Aorta (tissue), 5 donors: ENCODE measurements at regions not wholly inside any gene's neighbourhood (a gene's known extent, or its start where the extent isn't known, plus 50 kb on each side); places are given as distances from the start of the nearest gene placed in this dataset.
A peak's percentile ranks its signal among the peaks of the same experiment; 100 is the strongest.

Experiments
- ATAC-seq: fragments of 200-7000 bp; cut with Tn5 transposase; one replicate; pipeline ENCODE4 v1.9.1; 2022; ENCODE audit warnings: moderate library complexity; ENCODE audit not compliant: low FRiP score
- DNase-seq, 2 donors: peaks; one replicate each; pipeline ENCODE4 v3.0.0-alpha.2; 2020
- H3K27ac ChIP-seq, 2 donors: one replicate each; pipeline ENCODE4 v1.5.1; 2013; ENCODE audit warnings: low read length in 2 of 2, mild to moderate bottlenecking in 2 of 2, moderate library complexity in 2 of 2, control low read depth in 1 of 2, inconsistent platforms in 1 of 2, low read depth in 1 of 2
- H3K27me3 ChIP-seq, 2 donors: one replicate each; pipeline ENCODE4 v1.6.1; 2013; ENCODE audit warnings: control low read depth in 1 of 2, low read length in 1 of 2, mild to moderate bottlenecking in 1 of 2, moderate library complexity in 1 of 2; ENCODE audit not compliant: insufficient read depth in 2 of 2, control insufficient read depth in 1 of 2
- H3K36me3 ChIP-seq, 2 donors: one replicate each; pipeline ENCODE4 v1.6.1; 2013; ENCODE audit warnings: control low read depth in 1 of 2, low read length in 1 of 2, mild to moderate bottlenecking in 1 of 2; ENCODE audit not compliant: insufficient read depth in 2 of 2, control insufficient read depth in 1 of 2
- H3K4me1 ChIP-seq, 2 donors: one replicate each; pipeline ENCODE4 v1.6.1; 2013; ENCODE audit warnings: low read length in 2 of 2, control low read depth in 1 of 2, mild to moderate bottlenecking in 1 of 2, moderate library complexity in 1 of 2; ENCODE audit not compliant: insufficient read depth in 2 of 2, control insufficient read depth in 1 of 2
- H3K4me3 ChIP-seq, 2 donors: one replicate each; pipeline ENCODE4 v1.5.1; 2013; ENCODE audit warnings: low read length in 2 of 2, control low read depth in 1 of 2, mild to moderate bottlenecking in 1 of 2
- H3K9me3 ChIP-seq: one replicate; pipeline ENCODE4 v1.6.1; 2013; ENCODE audit warnings: mild to moderate bottlenecking, low read length; ENCODE audit not compliant: control insufficient read depth
- WGBS, 2 donors: extraction: QIAGEN DNeasy Blood & Tissue Kit; methylation state at CpG; one replicate each; pipeline ENCODE4 v1.1.7; 2013; 5-methylcytosine and 5-hydroxymethylcytosine counted together
- intact Hi-C, 2 donors: fragments of 100-400 bp; cut with DNase I; formaldehyde crosslinking; loops; one replicate each; pipeline versions ENCODE4 v1.14.2 to v1.15.0; 2022
- donor health status: healthy with polysubstance abuse.
- donor health status: Bipolar disorder and iron deficiency.
- donor health status: DM: no; HTN: no; CAD: no.
- donor health status: DM: no; HTN: no; CAD: no.
- donor health status: DM: yes; HTN: yes; CAD: no.

- Histone ChIP-seq H3K27ac (no peak overlapping the region), H3K36me3 (no peaks in the 10 kb centered on the region), H3K27me3 (no peaks in the 10 kb centered on the region), H3K4me1 (no peaks in the 10 kb centered on the region), H3K9me3 (peaks cover 2% of the 10 kb centered on the region), H3K4me3 (no peak overlapping the region)
- 7 to 12% methylated on average over 5 of the region's 5 CpGs for WGBS, 2 donors
- intact Hi-C loops, result no loop called here
- ATAC-seq (no peak), DNase-seq (peak in 1 of 2 donors; percentile 23)
These were observed 201.5 kb upstream of the C1orf174 start for GRCh38 chr1:4101459-4102161.

DNA sequence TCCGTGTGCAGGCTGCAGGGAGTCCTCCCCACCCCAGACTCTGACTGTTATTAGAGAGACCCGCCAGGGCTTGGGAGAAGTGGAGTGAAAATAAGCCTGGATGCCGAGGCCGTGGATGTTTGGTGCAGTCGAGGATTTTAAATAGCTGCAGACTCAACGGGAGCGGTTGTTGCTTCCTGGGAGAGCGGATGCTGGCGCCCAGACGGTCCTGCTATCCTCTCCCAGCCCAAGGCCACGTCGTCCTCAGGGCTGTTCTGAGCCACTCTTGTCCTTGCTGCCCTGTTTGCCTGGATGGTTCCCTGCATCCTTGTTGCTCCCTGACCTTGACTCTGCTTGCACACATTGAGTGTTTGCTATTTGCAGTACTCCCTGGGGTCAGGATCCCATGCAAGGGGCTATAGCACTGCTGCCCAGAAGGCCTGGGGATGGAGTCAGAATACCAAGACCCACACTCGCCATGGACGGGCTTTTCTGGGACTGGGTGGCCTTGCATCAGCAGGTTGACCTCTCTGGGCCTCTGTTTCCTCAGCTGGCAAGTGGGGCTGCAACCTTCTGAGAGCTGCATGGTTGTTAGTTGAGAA, 205.3 kb upstream of the C1orf174 start:
- no peak for ATAC-seq
- H3K9me3 ChIP-seq, result no peaks in the 10 kb centered on the region
- H3K4me3 ChIP-seq, result no peak overlapping the region
- H3K27me3 ChIP-seq, result no peaks in the 10 kb centered on the region
- 71 to 74% methylated on average over 14 of the region's 14 CpGs for WGBS, 2 donors
- intact Hi-C loops, result no loop called here
- no peaks in the 10 kb centered on the region for H3K36me3 ChIP-seq
- peak in 1 of 2 donors; percentile 51 for DNase-seq
- H3K27ac ChIP-seq, result no peak overlapping the region
- no peaks in the 10 kb centered on the region for H3K4me1 ChIP-seq

DNA sequence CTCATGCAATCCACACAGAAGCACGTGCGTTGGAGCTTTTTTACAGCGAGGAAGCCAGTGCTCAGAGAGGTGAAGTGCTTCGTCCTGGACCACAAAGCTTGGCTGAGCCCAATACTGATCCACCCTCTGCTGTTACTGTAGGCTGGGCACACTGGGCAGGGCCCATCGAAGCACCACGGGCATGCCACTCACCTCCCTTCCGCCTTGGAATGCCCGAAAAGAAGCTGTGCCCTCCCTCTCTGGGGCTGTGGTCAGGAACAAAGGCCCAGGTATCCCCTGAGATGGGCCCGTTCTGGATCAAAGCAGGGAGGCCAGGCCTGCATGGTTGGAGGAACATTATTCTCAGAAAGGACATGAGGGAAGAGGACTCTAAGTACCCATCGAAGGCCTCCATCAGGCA, 206.7 kb upstream of the C1orf174 start:
- Histone ChIP-seq H3K4me1 (no peaks in the 10 kb centered on the region), H3K27ac (no peak overlapping the region), H3K27me3 (peaks cover 0 to under 1% of the 10 kb centered on the region in 2 donors), H3K9me3 (no peaks in the 10 kb centered on the region), H3K4me3 (no peak overlapping the region), H3K36me3 (no peaks in the 10 kb centered on the region)
- intact Hi-C loops, result no loop called here
- 73 to 81% methylated on average over 10 of the region's 10 CpGs for WGBS, 2 donors
- DNase-seq (peak; percentile 9 to 36), ATAC-seq (no peak)

- ATAC-seq (no peak), DNase-seq (peak; percentile 13 to 43)
- WGBS, 2 donors, result 90% methylated on average over 8 of the region's 8 CpGs
- intact Hi-C loops, result no loop called here
- H3K27me3 ChIP-seq, result peaks cover 0 to 3% of the 10 kb centered on the region in 2 donors
- no peaks in the 10 kb centered on the region for H3K36me3 ChIP-seq
- H3K27ac ChIP-seq, result no peak overlapping the region
- no peak overlapping the region for H3K4me3 ChIP-seq
- no peaks in the 10 kb centered on the region for H3K4me1 ChIP-seq
- no peaks in the 10 kb centered on the region for H3K9me3 ChIP-seq
These were observed 207.2 kb upstream of the C1orf174 start for GRCh38 chr1:4107291-4107690.

GRCh38 chr1:4108331-4108730, 208.3 kb upstream of the C1orf174 start:
- H3K27ac ChIP-seq, result no peak overlapping the region
- intact Hi-C loops, result no loop called here
- H3K4me1 ChIP-seq, result no peaks in the 10 kb centered on the region
- H3K4me3 ChIP-seq, result no peak overlapping the region
- no peaks in the 10 kb centered on the region for H3K9me3 ChIP-seq
- ATAC-seq (no peak), DNase-seq (peak; percentile 25 to 71)
- no peaks in the 10 kb centered on the region for H3K36me3 ChIP-seq
- peaks cover 0 to 3% of the 10 kb centered on the region in 2 donors for H3K27me3 ChIP-seq
- 37 to 43% methylated on average over 10 of the region's 10 CpGs for WGBS, 2 donors

DNA sequence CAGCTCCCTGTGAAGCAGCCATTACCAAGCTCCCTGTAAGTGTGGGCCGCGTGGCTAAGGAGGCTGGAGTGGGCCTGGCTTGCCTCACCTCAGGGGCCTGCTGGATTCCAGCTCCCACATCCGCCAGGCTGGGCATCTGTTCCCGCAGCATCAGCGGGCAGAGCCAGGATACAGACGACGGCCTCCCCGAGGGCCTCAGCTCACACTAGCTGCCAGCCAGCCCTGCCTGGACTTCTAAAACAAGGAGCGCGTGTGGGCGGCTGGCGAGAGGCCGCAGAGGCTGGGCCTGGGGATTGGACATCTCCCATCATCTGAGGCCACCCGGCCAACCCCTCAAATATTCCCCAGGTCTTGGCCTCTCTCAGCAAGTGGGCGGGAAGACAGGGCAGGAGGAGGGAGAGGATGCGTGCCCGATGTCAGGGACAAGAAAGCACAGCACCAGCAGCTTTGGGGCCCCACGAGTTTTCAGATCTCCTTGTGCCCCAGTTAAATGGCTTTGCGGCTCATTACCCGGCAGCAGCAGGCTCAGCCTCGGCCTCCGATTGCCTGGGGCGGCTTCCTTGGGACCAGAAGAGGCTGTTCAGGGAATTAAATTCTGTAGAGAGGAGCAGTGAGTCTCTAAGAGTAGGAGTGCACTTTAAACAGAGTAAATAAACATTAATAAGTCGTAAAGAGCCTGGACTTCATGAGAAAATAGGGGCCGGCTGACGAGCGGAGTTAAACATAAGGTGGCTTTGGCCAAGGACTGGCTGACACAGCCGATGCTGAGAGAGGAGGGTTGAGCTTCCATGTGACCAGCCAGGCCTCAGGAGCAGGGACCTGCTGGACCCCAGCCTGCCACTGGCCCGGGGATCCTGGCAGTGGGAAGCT, 208.9 kb upstream of the C1orf174 start:
- no peak overlapping the region for H3K4me3 ChIP-seq
- peaks cover 1% of the 10 kb centered on the region for H3K9me3 ChIP-seq
- WGBS, 2 donors, result 25 to 28% methylated on average over 29 of the region's 29 CpGs
- no peaks in the 10 kb centered on the region for H3K36me3 ChIP-seq
- DNase-seq, result peak; percentile 50 to 75
- peak; percentile 51 for ATAC-seq
- H3K4me1 ChIP-seq, result no peaks in the 10 kb centered on the region
- H3K27me3 ChIP-seq, result peaks cover 0 to 3% of the 10 kb centered on the region in 2 donors
- no peak overlapping the region for H3K27ac ChIP-seq
- intact Hi-C loops, result no loop called here

- Histone ChIP-seq H3K36me3 (no peaks in the 10 kb centered on the region), H3K4me1 (no peaks in the 10 kb centered on the region), H3K4me3 (no peak overlapping the region), H3K27me3 (peaks cover 0 to 3% of the 10 kb centered on the region in 2 donors), H3K9me3 (peaks cover 1% of the 10 kb centered on the region), H3K27ac (no peak overlapping the region)
- ATAC-seq (no peak), DNase-seq (peak; percentile 27 to 67)
- WGBS, 2 donors, result 87 to 92% methylated on average over 10 of the region's 10 CpGs
- intact Hi-C loops, result no loop called here
These were observed 209.5 kb upstream of the C1orf174 start for GRCh38 chr1:4109628-4109940.

DNA sequence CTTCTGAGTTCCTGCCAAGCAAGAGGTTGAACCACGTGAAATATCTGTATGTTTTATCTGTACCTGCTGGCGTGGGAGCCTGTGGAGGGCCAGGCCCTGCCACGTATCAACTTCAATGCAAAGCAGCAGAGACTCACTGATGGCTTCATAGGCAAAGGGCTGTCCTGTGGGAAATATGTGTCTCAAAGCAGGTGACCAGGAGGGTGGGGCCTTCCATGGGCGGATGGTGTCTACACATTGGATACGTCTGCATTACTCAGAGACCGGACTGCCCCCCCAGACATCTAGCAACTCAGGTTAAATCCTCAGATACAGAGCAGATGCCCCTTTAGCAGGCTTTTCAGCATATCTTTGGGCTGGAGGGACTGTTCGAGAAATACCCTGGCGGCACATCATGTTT, 210.8 kb upstream of the C1orf174 start:
- intact Hi-C loops, result no loop called here
- 81 to 85% methylated on average over 8 of the region's 8 CpGs for WGBS, 2 donors
- DNase-seq (peak in 1 of 2 donors; percentile 49), ATAC-seq (no peak)
- H3K27me3 ChIP-seq, result peaks cover 0 to 3% of the 10 kb centered on the region in 2 donors
- H3K36me3 ChIP-seq, result no peaks in the 10 kb centered on the region
- no peak overlapping the region for H3K4me3 ChIP-seq
- peaks cover 1% of the 10 kb centered on the region for H3K9me3 ChIP-seq
- no peaks in the 10 kb centered on the region for H3K4me1 ChIP-seq
- no peak overlapping the region for H3K27ac ChIP-seq
